DND-41 (cell line): ENCODE measurements at regions not wholly inside any gene's neighbourhood (a gene's known extent, or its start where the extent isn't known, plus 50 kb on each side); places are given as distances from the start of the nearest gene placed in this dataset.

Experiments
- ATAC-seq: fragments of 200-7000 bp; cut with Tn5 transposase; 3 replicates; pipeline ENCODE4 v1.9.1; 2021; ENCODE audit warnings: low read depth; ENCODE audit not compliant: insufficient read depth
- DNase-seq: peaks from one replicate; pipeline ENCODE4 v3.0.0-alpha.2; 2020
- H2AFZ ChIP-seq: 2 replicates; pipeline ENCODE4 v1.6.0; 2012; ENCODE audit warnings: low read depth, low read length
- H3K27ac ChIP-seq: 2 replicates; pipeline ENCODE4 v1.5.1; 2012; ENCODE audit warnings: low read length, inconsistent platforms
- H3K27me3 ChIP-seq: fragments of 200-600 bp; sonication (generic); 2 replicates; pipeline ENCODE4 v1.6.0; 2012; ENCODE audit warnings: low read length, mild to moderate bottlenecking, inconsistent platforms; ENCODE audit not compliant: insufficient read depth, poor library complexity
- H3K36me3 ChIP-seq: 2 replicates; pipeline ENCODE4 v1.5.1; 2012; ENCODE audit warnings: low read length, inconsistent platforms; ENCODE audit not compliant: insufficient read depth
- H3K4me1 ChIP-seq: 2 replicates; pipeline ENCODE4 v1.5.1; 2012; ENCODE audit warnings: mild to moderate bottlenecking, low read length; ENCODE audit not compliant: insufficient read depth
- H3K4me2 ChIP-seq: 2 replicates; pipeline ENCODE4 v1.6.0; 2012; ENCODE audit warnings: mild to moderate bottlenecking, moderate library complexity, low read length, inconsistent platforms; ENCODE audit not compliant: insufficient read depth
- H3K4me3 ChIP-seq, 2 experiments: fragments of 200-600 bp in 1 of 2; shearing (Covaris generic) in 1 of 2; 2 replicates each; pipeline ENCODE4 v1.5.1; 2012 to 2016; ENCODE audit warnings: inconsistent platforms in 2 of 2, low read length in 2 of 2, mild to moderate bottlenecking in 2 of 2, low read depth in 1 of 2, moderate library complexity in 1 of 2
- H3K79me2 ChIP-seq: 2 replicates; pipeline ENCODE4 v1.6.0; 2012; ENCODE audit warnings: low read length, inconsistent platforms; ENCODE audit not compliant: insufficient read depth
- H3K9ac ChIP-seq: 2 replicates; pipeline ENCODE4 v1.6.0; 2012; ENCODE audit warnings: low read depth, mild to moderate bottlenecking, inconsistent platforms, low read length, moderate library complexity
- H3K9me3 ChIP-seq: 2 replicates; pipeline ENCODE4 v1.5.1; 2012; ENCODE audit warnings: low read length, moderate library complexity, mild to moderate bottlenecking, inconsistent platforms; ENCODE audit not compliant: insufficient read depth, severe bottlenecking
- H4K20me1 ChIP-seq: 2 replicates; pipeline ENCODE4 v1.6.0; 2012; ENCODE audit warnings: low read length; ENCODE audit not compliant: insufficient read depth
- CTCF ChIP-seq: IDR thresholded peaks from 2 replicates; pipeline ENCODE4 v1.5.1; 2012; ENCODE audit warnings: borderline replicate concordance, low read length, moderate library complexity, mild to moderate bottlenecking; ENCODE audit not compliant: poor library complexity, severe bottlenecking; ENCODE audit errors: extremely low read depth
- EZH2 ChIP-seq: IDR thresholded peaks from 3 replicates; pipeline ENCODE4 v1.6.1; 2012; ENCODE audit warnings: borderline replicate concordance, low read depth, mild to moderate bottlenecking, moderate library complexity, low read length, inconsistent platforms; ENCODE audit not compliant: severe bottlenecking

DNA sequence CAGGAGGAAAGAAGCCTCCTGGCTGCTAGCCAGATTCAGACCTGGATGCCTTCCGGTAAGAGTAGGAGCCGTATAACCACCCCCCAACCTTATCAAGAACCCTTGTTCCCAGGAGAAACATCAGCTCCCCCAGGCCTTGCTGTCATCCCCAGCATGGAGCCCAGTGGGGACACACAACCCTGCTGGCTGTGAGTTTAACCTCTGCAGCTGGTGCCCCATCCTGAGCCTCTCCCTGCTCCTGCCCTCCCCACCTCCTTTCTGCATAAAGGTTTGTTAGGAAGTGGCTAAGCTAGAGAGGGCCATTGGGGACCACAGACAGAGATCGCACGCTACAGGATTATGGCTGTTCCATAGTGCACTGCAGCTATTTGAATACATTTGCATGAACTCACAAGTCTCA, 55.5 kb upstream of the RPL38 start:
- H3K4me2 ChIP-seq, result no peak overlapping the region
- H3K27me3 ChIP-seq, result peaks cover 3% of the 10 kb centered on the region
- no peaks in the 10 kb centered on the region for H3K79me2 ChIP-seq
- H2AFZ ChIP-seq, result no peak overlapping the region
- TF ChIP-seq CTCF (no peak), EZH2 (no peak)
- H3K4me1 ChIP-seq, result no peaks in the 10 kb centered on the region
- ATAC-seq (no peak), DNase-seq (no peak)
- no peak overlapping the region for H3K9ac ChIP-seq
- no peaks in the 10 kb centered on the region for H3K36me3 ChIP-seq
- H3K9me3 ChIP-seq, result peaks cover 9% of the 10 kb centered on the region
- no peaks in the 10 kb centered on the region; the same call in 1 of the 2 replicates for H4K20me1 ChIP-seq
- H3K4me3 ChIP-seq, result no peak overlapping the region
- no peak overlapping the region for H3K27ac ChIP-seq

GRCh38 chr17:74148446-74148845, 55.0 kb upstream of the RPL38 start:
- H3K27ac ChIP-seq, result no peak overlapping the region
- peaks cover 3% of the 10 kb centered on the region for H3K27me3 ChIP-seq
- no peaks in the 10 kb centered on the region; the same call in 1 of the 2 replicates for H4K20me1 ChIP-seq
- ATAC-seq (no peak), DNase-seq (no peak)
- no peak overlapping the region for H3K9ac ChIP-seq
- no peak overlapping the region for H3K4me3 ChIP-seq
- H3K9me3 ChIP-seq, result peaks cover 5% of the 10 kb centered on the region
- no peaks in the 10 kb centered on the region for H3K4me1 ChIP-seq
- no peak overlapping the region for H3K4me2 ChIP-seq
- no peak overlapping the region for H2AFZ ChIP-seq
- no peaks in the 10 kb centered on the region for H3K36me3 ChIP-seq
- H3K79me2 ChIP-seq, result no peaks in the 10 kb centered on the region
- TF ChIP-seq EZH2 (no peak), CTCF (no peak)

DNA sequence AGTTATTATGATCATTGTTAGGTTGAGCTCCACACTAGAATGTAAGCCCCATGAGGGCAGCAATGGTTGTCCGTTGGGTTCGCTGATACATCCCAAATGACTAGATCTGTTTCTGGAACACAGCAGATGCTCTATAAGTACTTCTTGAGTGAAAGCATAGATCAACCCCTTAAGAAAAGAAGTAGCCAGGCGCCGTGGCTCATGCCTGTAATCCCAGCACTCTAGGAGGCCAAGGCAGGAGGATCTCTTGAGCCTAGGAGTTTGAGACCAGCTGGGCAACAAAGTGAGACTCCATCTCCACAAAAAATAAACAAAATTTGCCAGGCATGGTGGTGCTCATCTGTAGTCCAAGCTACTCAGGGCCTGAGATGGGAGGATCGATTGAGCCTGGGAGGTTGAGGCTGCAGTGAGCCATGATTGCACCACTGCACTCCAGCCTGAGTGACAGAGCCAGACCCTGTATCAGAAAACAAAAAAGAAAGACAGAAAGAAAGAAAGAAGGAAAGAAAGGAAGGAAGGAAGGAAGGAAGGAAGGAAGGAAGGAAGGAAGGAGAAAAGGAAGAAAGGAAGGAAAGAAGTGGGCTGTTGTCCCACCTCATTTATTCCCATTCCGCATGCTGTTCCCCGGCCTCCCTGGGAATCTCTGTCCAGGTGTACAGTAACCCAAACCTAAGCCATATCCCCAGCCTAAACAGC, 54.4 kb upstream of the RPL38 start:
- Histone ChIP-seq H4K20me1 (no peaks in the 10 kb centered on the region; the same call in 1 of the 2 replicates), H3K9ac (no peak overlapping the region), H3K27ac (no peak overlapping the region), H2AFZ (no peak overlapping the region), H3K4me3 (no peak overlapping the region), H3K79me2 (no peaks in the 10 kb centered on the region), H3K36me3 (no peaks in the 10 kb centered on the region), H3K4me2 (no peak overlapping the region), H3K4me1 (no peaks in the 10 kb centered on the region), H3K27me3 (peaks cover 3% of the 10 kb centered on the region), H3K9me3 (no peaks in the 10 kb centered on the region)
- ATAC-seq (no peak), DNase-seq (no peak)
- TF ChIP-seq CTCF (no peak), EZH2 (no peak)
